GM21390 (cell line): ENCODE measurements at regions not wholly inside any gene's neighbourhood (a gene's known extent, or its start where the extent isn't known, plus 50 kb on each side); places are given as distances from the start of the nearest gene placed in this dataset.

ENCODE experiments used
- ATAC-seq: cut with Tn5 transposase; IDR thresholded peaks from one replicate; pipeline ENCODE4 v1.9.1; 2021; ENCODE audit not compliant: unreplicated experiment

DNA sequence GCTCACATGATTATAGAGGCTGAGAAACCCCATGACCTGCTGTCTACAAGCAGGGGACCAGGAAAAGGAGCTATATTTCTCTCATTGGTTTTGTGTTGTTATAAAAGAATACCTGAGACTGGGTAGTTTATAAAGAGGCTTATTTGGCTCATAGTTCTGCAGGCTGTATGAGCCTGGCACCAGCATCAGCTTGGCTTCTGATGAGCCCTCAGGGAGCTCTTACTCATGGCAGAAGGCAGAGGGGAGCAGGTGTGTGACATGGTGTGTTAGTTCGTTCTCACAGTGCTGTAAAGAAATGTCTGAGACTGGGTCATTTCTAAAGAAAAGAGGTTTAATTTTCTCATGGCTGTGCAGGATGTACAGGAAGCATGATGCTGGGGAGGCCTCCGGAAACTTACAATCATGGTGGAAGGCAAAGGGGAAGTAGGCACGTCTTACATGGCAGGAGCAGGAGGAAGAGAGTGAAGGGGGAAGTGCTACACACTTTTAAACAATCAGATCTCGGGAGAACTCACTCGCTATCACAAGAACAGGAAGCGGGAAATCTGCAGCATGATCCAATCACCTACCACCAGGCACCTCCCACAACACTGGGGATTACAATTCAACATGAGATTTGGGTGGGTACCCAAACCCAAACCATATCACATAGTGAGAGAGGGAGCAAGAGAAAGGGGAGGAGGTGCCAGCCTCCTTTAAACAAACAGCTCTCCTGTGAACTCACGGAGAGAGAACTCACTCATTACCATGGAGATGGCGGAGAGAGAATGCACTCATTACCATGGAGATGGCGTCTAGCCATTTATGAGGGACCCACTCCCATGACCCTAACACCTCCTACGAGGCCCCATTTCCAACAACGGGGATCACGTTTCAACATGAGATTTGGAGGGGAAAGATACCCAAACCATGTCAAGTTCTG lies 133.4 kb downstream of the JCAD start:
- ATAC-seq = no peak

- ATAC-seq = no peak
These were observed 134.9 kb downstream of the JCAD start for GRCh38 chr10:29924436-29924835.

- ATAC-seq = no peak
These were observed 135.9 kb downstream of the JCAD start for GRCh38 chr10:29923416-29923965.

DNA sequence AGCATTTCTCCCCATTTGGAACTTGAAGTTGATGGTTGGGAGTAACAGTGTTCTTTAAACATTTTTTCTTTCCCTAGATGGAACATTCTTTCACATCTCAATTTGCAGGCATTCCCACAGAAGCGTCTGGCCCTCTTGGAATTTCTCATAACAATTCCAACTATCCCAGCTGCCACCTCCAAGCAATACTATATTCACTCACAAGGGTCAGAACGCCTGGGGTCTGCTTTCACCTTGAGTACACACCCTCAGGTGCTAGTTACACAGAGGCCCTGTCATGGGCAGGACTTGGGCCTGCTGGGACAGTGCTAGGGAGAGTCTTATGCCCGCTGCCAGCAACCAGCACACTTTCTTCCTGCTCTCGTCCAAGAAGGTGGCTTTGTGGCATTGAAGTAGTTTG lies 136.5 kb downstream of the JCAD start:
- ATAC-seq = no peak

DNA sequence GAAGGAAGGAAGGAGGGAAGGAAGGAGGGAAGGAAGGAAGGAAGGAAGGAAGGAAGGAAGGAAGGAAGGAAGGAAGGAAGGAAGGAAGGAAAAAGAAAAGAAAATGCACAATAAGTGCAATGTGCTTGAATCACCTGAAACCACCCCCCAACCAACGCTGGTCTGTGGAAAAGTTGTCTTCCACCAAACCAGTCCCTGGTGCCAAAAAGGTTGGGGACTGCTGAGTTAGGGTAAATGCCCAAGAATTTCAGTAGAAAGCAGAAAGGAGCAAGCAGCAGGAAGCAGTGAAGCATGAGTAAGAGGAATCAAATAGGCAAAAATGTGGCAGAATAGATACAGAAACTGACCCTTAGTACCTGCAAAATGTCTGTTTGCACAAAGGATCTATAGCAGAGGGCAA lies 137.2 kb downstream of the JCAD start:
- ATAC-seq = no peak

DNA sequence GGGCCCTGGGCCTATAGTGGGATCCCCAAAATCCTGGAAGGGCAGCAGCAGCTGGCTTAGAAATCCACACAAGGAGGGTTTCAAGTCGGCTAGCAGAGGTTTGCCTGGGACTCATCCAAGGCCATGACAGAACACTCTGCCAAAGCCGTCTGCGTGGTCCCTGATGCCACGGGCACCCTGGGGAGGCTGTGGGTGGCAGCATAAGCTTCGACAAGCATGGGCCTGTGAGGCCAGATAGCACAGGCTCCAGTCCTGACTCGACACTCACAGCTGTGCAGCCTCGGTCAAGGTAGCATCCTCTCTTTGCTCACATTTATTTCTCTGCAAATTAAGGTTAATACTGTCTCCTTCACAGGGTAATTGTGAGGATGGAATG lies 138.3 kb downstream of the JCAD start:
- ATAC-seq = no peak

DNA sequence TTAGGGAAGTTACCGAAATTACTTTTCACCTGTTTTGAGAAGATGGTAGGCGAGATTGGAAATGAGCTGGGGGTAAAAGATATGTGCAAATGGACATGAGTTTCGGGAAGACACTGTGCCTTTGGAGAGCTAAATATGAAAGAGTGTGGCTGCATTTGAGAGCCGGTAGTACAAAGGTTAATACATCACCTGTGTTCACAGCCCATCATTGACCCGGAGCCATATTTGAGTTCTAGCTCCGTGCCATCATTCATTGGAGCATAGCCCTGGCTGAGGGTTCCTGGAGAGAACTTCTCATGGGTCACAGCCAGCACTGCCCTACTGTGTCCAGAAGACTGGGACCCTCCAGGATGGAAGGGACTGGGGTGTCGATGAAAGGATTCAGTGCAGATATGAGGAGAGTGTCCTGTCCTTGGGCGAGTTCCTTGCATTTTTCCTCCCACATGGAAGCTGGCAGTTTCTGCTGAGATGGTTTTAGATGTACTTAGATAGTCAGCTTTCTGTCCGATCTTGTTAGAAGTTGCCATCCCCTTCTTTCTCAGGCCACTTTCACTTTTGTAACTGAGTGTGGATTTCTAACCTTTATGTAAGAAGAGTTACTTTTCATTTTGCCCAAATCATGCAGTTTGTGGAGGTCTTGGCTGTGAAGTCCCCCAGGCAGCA lies 138.8 kb downstream of the JCAD start:
- ATAC-seq = no peak

GRCh38 chr10:29918623-29919400 lies 140.6 kb downstream of the JCAD start:
- ATAC-seq = no peak

DNA sequence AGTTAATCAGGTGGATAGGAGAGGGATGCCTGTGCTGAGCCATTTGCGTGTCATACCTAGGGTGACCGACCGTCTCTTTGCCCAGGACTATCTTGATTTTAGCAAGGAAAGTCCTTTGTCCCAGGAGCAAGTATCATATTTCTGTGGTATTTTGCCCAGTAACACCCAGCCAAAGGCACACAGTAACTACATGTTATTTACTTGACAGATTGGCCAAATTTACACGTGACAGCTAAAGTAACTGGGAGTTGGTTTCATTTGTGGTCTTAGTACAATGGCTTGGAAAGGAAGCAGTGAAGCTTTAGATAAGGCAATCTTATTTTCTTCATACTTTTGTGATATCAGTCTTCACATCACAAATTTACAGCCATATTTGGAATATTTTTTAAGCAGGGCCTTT lies 142.1 kb downstream of the JCAD start:
- ATAC-seq = no peak

DNA sequence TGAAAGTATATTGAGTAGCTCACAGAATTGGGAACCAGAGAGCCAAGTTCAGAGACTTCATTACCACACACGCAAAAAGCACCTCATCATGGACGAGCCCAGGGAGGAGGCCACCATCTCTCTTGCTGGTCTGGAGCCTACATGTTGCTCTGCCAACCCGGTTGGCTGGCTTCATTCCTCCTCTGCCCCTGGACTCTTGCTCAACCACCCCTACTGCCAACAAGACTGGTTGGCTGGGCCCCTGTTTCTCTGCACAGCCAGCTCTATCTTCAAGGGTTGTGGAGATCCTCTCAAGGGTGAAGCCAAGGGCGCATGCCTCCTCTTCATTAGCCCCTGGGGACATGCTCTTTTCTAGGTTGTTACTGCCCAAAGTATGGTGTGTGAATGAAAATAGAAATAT lies 142.7 kb downstream of the JCAD start:
- no peak for ATAC-seq

- no peak for ATAC-seq
These were observed 144.2 kb downstream of the JCAD start for GRCh38 chr10:29914986-29915785.

GRCh38 chr10:29908962-29909361 lies 150.4 kb downstream of the JCAD start:
- no peak for ATAC-seq

DNA sequence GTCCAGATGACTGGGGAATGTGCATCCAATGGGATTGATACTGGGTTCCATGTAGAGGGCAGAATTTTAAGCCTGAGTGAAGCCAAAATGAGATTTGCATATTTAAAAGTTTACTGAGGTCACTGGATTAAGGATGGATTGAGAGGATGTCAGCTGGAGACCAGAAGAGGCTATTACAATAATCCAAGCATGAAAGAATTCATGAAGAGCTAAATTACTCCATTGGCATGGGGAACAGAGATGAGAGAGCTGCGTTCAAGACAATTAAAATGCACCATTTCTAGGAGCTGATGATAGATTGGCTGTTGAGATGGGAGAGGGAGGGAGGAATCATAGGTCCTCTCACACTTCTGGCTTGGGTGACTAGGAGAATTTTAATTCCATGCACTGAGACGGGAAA lies 158.5 kb downstream of the JCAD start:
- no peak for ATAC-seq

DNA sequence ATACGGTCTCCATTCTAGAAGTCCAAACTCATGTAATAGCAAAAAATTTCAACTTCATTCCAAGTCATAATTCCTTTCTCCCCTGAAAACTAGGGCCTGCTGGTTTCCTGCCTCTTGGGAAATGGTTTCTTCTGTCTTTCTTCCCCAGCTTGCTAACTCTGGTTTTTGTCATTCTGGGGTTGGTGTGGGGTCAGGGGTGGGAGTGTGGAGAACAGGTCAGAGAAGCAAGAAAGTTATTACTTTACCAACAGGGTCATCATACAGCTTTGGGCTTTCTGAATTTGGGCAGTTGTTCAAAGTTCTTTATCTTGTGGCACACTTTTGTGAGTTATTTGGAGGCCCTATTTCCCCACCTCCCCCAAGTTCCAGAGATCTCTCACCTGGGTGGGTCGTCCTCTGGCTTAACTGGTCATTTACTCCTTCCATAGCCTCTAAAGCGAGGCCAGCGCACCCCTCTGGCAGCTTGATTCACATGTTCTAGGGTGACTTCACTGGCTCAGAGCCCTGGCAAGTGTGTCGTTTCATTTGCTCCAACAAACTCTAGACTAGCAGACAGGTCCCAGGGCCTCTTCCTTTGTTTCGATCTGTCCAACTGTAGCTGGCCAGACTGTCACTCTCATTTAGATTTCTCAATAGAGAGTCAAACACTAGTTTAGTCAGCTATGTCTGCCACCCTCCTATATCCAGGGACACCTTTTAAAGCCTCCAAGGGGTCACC lies 161.2 kb downstream of the JCAD start:
- ATAC-seq = no peak

GRCh38 chr10:29897430-29897829 lies 162.0 kb downstream of the JCAD start:
- ATAC-seq = no peak

DNA sequence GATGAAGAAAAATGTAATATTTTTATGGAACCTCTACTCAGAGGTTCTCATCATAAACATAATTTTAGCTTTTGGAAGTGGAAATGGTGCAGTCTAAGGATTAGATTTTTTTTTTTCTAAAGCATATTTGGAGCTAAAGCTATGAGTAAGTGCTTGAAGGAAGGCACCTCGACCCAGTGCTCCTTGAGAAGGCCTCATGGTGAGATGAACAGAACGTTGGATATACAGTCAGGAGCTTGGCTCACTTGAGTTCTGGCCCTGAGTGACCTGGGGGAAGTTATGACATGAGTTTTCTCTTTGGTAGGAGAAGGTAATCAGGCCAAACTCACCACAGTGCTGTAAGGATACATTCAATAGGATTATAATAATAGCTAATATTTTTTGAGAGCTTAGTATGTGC lies 163.3 kb downstream of the JCAD start:
- no peak for ATAC-seq

GRCh38 chr10:29895456-29895855 lies 163.9 kb downstream of the JCAD start:
- no peak for ATAC-seq

DNA sequence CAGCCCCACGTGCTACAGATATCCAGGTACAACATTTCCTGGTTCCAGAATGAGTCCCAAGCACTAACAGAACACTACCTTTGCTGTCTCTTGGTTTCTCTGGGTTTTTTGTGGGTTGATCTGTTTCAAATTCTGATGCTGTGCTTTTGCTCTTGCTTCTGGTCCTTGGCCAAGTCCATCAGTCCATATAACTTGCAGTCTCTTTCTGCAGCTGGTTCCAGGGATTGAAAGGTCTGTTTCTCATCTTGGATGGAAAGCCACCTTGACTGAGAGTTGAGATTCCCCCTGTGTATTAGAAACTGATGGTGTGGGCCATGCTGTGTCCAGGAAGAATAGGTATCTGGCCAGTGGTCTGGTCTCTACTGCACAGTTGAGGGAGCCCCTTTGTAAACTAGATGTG lies 171.1 kb downstream of the JCAD start:
- ATAC-seq = no peak

DNA sequence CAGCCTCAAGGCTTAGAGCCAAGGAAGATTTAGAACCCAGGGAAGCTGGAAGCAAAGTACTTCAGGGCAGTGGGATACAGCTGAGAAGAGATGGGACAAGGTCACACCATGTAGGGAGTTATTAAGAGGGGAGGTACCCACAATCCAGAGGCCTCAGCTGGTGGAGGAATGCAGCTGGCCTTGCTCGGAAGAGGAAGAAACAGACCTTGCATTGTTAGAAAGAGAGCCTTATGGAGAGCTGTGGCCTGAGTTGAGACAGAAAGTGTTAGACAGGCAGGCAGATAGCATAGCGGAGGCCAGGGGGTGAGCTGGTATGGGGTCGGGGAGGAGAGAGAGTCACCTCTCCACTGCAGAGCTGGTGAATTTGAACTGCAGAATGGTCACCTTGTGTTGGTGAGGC lies 173.1 kb downstream of the JCAD start:
- no peak for ATAC-seq

DNA sequence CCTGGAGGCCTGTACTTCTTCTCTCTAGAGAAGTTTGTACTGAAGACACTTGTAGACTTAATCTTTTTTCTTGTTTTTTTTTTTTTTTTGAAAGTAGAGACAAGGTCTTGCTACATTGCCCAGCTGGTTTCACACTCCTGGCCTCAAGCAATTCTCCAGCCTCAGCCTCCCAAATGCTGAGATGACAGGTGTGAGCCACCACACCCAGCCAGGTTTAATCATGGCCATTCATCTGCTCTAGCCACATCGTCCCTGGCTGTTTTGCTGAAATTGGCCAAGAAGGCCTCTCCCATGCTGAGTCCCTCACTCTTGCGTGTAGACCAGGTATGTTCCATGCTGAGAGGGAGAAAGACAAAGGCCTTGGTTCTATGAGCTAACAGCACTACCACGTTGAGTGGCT lies 176.2 kb downstream of the JCAD start:
- ATAC-seq = no peak
